K562 (cell line): ENCODE measurements at regions not wholly inside any gene's neighbourhood (a gene's known extent, or its start where the extent isn't known, plus 50 kb on each side); places are given as distances from the start of the nearest gene placed in this dataset.

ENCODE experiments used
- EHMT2 ChIP-seq: fragments of 450-650 bp; IDR thresholded peaks from 2 replicates; pipeline ENCODE4 v1.6.1; 2018; ENCODE audit warnings: antibody characterized with exemption
- HCFC1 ChIP-seq: IDR thresholded peaks from 2 replicates; pipeline ENCODE4 v1.6.1; 2012; ENCODE audit warnings: low read depth, low read length, improper control_type of control experiment
- HEY1 ChIP-seq: fragments of 250-450 bp; sonication (Bioruptor Pico); IDR thresholded peaks from 2 replicates; pipeline ENCODE4 v1.5.0; 2020; ENCODE audit warnings: mild to moderate bottlenecking, moderate library complexity, borderline replicate concordance
- KLF16 ChIP-seq: IDR thresholded peaks from 2 replicates; pipeline ENCODE4 v1.6.1; 2016; ENCODE audit warnings: antibody characterized with exemption
- PHB2 ChIP-seq: fragments of 450-650 bp; IDR thresholded peaks from 2 replicates; pipeline ENCODE4 v1.6.1; 2017; ENCODE audit warnings: low read depth
- POLR3A ChIP-seq: IDR thresholded peaks from 2 replicates; pipeline ENCODE4 v1.6.1; 2011; ENCODE audit warnings: borderline replicate concordance, mild to moderate bottlenecking, moderate library complexity; ENCODE audit not compliant: insufficient read length, insufficient read depth; ENCODE audit errors: extremely low read depth
- TBL1XR1 ChIP-seq, 2 experiments: IDR thresholded peaks; 2 replicates each; pipeline ENCODE4 v1.6.1; 2012; ENCODE audit warnings: improper control_type of control experiment in 2 of 2, low read length in 2 of 2, mild to moderate bottlenecking in 1 of 2
- TBP ChIP-seq: optimal IDR thresholded peaks from 2 replicates; pipeline ENCODE3; 2011; ENCODE audit warnings: low read depth, low read length, improper control_type of control experiment
- TSHZ1 ChIP-seq: fragments of 250-450 bp; sonication (Bioruptor Pico); IDR thresholded peaks from 2 replicates; pipeline ENCODE4 v1.4.0; 2020; ENCODE audit warnings: mild to moderate bottlenecking, moderate library complexity
- XRCC3 ChIP-seq: fragments of 450-650 bp; IDR thresholded peaks from 2 replicates; pipeline ENCODE4 v1.6.1; 2017; ENCODE audit warnings: mild to moderate bottlenecking, moderate library complexity
- XRCC5 ChIP-seq: fragments of 200-400 bp; formaldehyde crosslinking; IDR thresholded peaks from 2 replicates; pipeline ENCODE4 v1.6.1; 2017; ENCODE audit warnings: low read depth, mild to moderate bottlenecking, low read length
- ZNF318 ChIP-seq, 2 experiments: fragments of 450-650 bp; IDR thresholded peaks; 2 replicates each; pipeline ENCODE4 v1.6.1; 2016; ENCODE audit warnings: mild to moderate bottlenecking in 2 of 2, borderline replicate concordance in 1 of 2, low read depth in 1 of 2, moderate library complexity in 1 of 2
- ZNF354B ChIP-seq: fragments of 250-450 bp; sonication (Bioruptor Pico); IDR thresholded peaks from 2 replicates; pipeline ENCODE4 v1.4.0; 2020
- ZNF586 ChIP-seq: fragments of 450-650 bp; formaldehyde crosslinking; conservative IDR thresholded peaks from 2 replicates; pipeline ENCODE4 v1.4.0; 2020; ENCODE audit warnings: mild to moderate bottlenecking, moderate library complexity
- ZNF699 ChIP-seq: fragments of 250-450 bp; sonication (Bioruptor Pico); IDR thresholded peaks from 2 replicates; pipeline ENCODE4 v1.8.0; 2021; ENCODE audit warnings: mild to moderate bottlenecking, moderate library complexity; ENCODE audit not compliant: insufficient replicate concordance
- ZNF77 ChIP-seq: fragments of 250-450 bp; sonication (Bioruptor Pico); IDR thresholded peaks from 2 replicates; pipeline ENCODE4 v1.5.0; 2020

GRCh38 chr6:15915508-15916178 is 213.2 kb upstream of the MYLIP start (continued):
- peak in 1 of 2 experiments; percentile 58; a peak in 1 of 4 replicates for TF ChIP-seq ZNF318 (IDR thresholded peaks at IDR 0.05; ENCODE audit: borderline replicate concordance in 1 of 2, low read depth in 1 of 2)
- no peak for TF ChIP-seq POLR3A
- 0 out of 2 replicates have a peak, but pooled peaks have one; percentile 62 for TF ChIP-seq PHB2
- 0 out of 2 replicates have a peak, but pooled peaks have one; percentile 36 for TF ChIP-seq TSHZ1 (CRISPR knock-in tag)
- TF ChIP-seq ZNF354B (CRISPR knock-in tag): no peak
- TF ChIP-seq HCFC1: no peak; the same call in 1 of the 2 replicates
- no peak for TF ChIP-seq ZNF586
- TF ChIP-seq KLF16: peak; percentile 91
- TF ChIP-seq XRCC5: no peak
- no peak for TF ChIP-seq ZNF699
- peak; percentile 90 to 91; a peak in 3 of 4 replicates for TF ChIP-seq TBL1XR1 (IDR thresholded peaks at IDR 0.05; ENCODE audit: low read length in 2 of 2)
- TF ChIP-seq ZNF77 (CRISPR knock-in tag): no peak
- no peak for TF ChIP-seq XRCC3
- TF ChIP-seq HEY1 (CRISPR knock-in tag): no peak
- TF ChIP-seq EHMT2: peak; percentile 30; the same call in 1 of the 2 replicates
- TF ChIP-seq TBP: no peak
